ENCODE measurements at regions not wholly inside any gene's neighbourhood (a gene's known extent, or its start where the extent isn't known, plus 50 kb on each side); places are given as distances from the start of the nearest gene placed in this dataset.

DNA sequence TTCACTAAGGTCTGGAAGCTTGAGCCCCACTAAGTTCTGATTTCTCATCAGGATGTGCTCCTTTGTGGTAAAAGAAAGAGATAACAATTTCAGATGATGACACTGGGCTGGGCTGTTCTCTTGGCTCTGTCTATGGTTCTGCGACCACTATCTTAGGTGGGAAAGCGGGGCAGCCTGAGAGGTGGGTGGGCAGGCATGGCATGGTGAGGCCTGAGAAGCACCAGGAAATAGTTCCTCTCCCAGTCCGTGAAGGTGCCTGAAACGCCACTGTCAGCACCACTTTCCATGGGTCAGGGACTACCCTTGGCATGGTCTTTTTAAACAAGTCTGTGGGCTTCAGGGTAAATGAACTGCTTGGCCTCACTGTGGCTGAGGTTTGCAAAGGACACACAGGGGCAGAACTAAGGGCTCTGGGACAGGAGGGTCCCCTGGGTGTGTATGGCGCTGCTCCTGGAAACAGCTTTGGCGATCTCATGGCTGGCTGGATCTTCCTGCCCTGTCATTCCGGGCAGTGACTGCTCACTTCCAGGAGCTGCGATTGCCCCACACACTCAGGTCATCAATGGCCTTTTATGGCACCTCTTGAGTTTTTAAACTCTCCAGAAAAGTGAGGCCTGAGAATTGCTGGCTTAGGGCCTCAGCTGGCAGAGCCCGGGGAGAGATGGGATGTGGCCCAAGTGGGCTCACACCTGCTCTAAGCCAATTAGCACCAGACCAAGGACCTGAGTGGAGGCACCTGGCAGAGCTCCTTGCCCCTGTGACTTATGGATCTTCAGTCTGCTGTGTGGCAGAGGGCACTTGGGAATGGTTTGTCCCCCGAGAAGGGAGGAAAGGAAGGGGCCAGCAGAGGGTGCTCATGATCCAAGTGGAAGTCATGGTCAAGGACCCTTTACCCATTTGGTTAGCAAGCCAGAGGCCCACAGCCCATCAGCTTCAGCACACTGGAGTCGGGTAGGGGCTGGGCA, 55.6 kb upstream of the LYVE1 start:
- TF ChIP-seq POLR2A (IDR thresholded peaks at IDR 0.05; ENCODE audit: low read depth, low read length) = no peak
- no peak for TF ChIP-seq POLR2AphosphoS5 (IDR thresholded peaks at IDR 0.05; ENCODE audit: low read depth, low read length)

All from GM12892 (cell line).